ENCODE measurements at regions not wholly inside any gene's neighbourhood (a gene's known extent, or its start where the extent isn't known, plus 50 kb on each side); places are given as distances from the start of the nearest gene placed in this dataset.
A peak's percentile ranks its signal among the peaks of the same experiment; 100 is the strongest.

DNA sequence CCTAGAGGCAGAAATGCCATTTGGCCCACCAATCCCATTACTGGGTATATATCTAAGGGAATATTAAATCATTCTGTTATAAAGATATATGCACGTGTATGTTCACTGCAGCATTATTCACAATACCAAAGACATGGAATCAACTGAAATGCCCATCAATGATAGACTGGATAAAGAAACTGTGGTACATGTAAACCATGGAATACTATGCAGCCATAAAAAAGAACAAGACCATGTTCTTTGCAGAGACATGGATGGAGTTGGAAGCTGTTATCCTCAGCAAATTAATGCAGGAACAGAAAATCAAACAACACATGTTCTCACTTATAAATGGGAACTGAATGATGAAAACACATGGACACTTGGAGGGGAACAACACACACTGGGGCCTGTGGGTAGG is 458.4 kb downstream of the CD83 start:
- no peak for DNase-seq (ENCODE audit: low read depth)
- Histone ChIP-seq H3K4me3 (ENCODE audit: low read depth, low read length) (no peak overlapping the region), H3K27me3 (ENCODE audit: control insufficient read depth, insufficient read depth, low read length) (no peaks in the 10 kb centered on the region), H3K36me3 (ENCODE audit: control insufficient read depth, insufficient read depth, low read length) (no peaks in the 10 kb centered on the region)
- TF ChIP-seq, protein P1, sequence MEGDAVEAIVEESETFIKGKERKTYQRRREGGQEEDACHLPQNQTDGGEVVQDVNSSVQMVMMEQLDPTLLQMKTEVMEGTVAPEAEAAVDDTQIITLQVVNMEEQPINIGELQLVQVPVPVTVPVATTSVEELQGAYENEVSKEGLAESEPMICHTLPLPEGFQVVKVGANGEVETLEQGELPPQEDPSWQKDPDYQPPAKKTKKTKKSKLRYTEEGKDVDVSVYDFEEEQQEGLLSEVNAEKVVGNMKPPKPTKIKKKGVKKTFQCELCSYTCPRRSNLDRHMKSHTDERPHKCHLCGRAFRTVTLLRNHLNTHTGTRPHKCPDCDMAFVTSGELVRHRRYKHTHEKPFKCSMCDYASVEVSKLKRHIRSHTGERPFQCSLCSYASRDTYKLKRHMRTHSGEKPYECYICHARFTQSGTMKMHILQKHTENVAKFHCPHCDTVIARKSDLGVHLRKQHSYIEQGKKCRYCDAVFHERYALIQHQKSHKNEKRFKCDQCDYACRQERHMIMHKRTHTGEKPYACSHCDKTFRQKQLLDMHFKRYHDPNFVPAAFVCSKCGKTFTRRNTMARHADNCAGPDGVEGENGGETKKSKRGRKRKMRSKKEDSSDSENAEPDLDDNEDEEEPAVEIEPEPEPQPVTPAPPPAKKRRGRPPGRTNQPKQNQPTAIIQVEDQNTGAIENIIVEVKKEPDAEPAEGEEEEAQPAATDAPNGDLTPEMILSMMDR (IDR thresholded peaks at IDR 0.05; ENCODE audit: insufficient read depth, low read length, poor library complexity, severe bottlenecking): no peak

DNA sequence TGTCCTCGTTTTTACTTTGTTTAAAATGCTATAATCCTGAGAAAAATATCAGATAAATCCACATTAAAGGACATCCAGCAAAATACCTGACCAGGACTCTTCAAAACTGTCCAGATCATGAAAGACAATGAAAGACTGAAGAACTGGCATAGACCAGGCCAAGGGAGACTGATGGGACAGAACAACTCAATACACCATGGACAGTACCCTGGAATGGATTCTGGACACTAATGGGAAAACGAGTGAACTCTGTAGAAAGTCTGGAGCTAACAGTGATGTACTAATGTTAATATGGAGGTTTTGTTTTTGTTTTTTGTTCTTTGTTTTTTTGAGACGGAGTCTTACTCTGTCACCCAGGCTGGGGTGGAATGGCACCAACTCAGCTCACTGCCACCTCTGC is 461.4 kb downstream of the CD83 start:
- Histone ChIP-seq H3K4me3 (ENCODE audit: low read depth, low read length) (no peak overlapping the region), H3K27me3 (ENCODE audit: control insufficient read depth, insufficient read depth, low read length) (no peaks in the 10 kb centered on the region), H3K36me3 (ENCODE audit: control insufficient read depth, insufficient read depth, low read length) (no peaks in the 10 kb centered on the region)
- TF ChIP-seq, protein P1 (IDR thresholded peaks at IDR 0.05; ENCODE audit: insufficient read depth, low read length, poor library complexity, severe bottlenecking): no peak
- no peak for DNase-seq (ENCODE audit: low read depth)

DNA sequence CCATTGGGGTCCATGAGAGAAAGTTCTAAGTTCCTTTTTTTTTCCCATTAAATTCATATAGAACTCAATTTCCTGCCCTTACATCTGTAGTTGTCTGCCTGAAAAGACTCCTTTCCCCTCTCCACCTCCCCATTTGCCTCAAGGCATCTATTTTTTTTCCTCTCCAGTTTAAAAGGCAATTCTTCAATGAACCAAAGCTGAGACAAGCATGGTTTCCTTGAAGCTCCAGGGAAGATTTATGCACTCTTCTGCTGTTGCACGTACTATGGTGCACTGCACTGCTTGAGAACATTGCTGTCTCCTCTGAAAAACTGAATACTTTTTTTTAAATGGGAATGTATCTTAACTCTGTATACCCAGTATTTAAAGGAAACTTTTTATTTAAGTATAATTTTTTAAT is 465.2 kb downstream of the CD83 start:
- no peaks in the 10 kb centered on the region for H3K27me3 ChIP-seq (ENCODE audit: control insufficient read depth, insufficient read depth, low read length)
- H3K4me3 ChIP-seq (ENCODE audit: low read depth, low read length): no peak overlapping the region
- TF ChIP-seq, protein P1 (IDR thresholded peaks at IDR 0.05; ENCODE audit: insufficient read depth, low read length, poor library complexity, severe bottlenecking): no peak
- no peak for DNase-seq (ENCODE audit: low read depth)
- H3K36me3 ChIP-seq (ENCODE audit: control insufficient read depth, insufficient read depth, low read length): no peaks in the 10 kb centered on the region

DNA sequence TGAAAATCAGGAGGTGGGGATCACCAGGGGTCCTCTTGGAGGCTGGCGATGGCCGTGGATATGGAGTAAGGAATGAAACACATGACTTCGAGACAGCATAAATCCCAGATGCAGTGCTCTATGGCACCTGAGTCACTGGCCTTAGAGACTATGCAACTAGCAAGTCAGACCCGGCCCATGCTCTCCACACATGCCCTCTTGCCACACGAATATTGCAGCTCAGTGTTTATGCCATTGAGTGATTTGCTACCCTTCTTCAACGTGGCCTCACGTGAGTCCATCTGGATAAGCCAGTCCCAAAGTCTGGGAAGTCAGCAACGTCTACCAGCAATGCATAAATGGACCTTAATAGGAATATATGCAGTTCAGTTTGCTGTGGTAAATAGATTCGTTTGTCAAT is 466.3 kb downstream of the CD83 start:
- TF ChIP-seq, protein P1 (IDR thresholded peaks at IDR 0.05; ENCODE audit: insufficient read depth, low read length, poor library complexity, severe bottlenecking): no peak

DNA sequence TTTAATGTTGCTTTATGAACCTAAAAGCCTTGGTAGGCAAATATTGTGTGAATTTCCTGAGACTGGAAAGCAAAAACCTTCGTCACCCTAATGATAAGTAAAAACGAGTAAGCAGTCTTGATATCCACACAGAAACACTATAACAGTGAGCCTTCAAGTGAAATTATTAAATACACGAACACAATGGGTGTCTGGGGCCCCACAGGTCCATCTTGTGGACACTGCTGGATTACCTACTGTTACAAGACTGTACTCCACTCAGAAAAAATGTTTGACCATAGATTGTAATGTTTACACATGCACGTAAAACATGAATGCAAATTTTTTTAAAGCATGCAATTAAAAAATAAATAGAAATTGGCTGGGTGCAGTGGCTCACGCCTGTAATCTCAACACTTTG is 466.9 kb downstream of the CD83 start:
- H3K4me3 ChIP-seq (ENCODE audit: low read depth, low read length): no peak overlapping the region
- no peak for DNase-seq (ENCODE audit: low read depth)
- TF ChIP-seq, protein P1 (IDR thresholded peaks at IDR 0.05; ENCODE audit: insufficient read depth, low read length, poor library complexity, severe bottlenecking): peak; percentile 6
- H3K36me3 ChIP-seq (ENCODE audit: control insufficient read depth, insufficient read depth, low read length): no peaks in the 10 kb centered on the region
- H3K27me3 ChIP-seq (ENCODE audit: control insufficient read depth, insufficient read depth, low read length): peaks cover under 1% of the 10 kb centered on the region

More for the DNA sequence above, 466.3 kb downstream of the CD83 start:
- Histone ChIP-seq H3K4me3 (ENCODE audit: low read depth, low read length) (no peak overlapping the region), H3K27me3 (ENCODE audit: control insufficient read depth, insufficient read depth, low read length) (no peaks in the 10 kb centered on the region), H3K36me3 (ENCODE audit: control insufficient read depth, insufficient read depth, low read length) (no peaks in the 10 kb centered on the region)
- no peak for DNase-seq (ENCODE audit: low read depth)

DNA sequence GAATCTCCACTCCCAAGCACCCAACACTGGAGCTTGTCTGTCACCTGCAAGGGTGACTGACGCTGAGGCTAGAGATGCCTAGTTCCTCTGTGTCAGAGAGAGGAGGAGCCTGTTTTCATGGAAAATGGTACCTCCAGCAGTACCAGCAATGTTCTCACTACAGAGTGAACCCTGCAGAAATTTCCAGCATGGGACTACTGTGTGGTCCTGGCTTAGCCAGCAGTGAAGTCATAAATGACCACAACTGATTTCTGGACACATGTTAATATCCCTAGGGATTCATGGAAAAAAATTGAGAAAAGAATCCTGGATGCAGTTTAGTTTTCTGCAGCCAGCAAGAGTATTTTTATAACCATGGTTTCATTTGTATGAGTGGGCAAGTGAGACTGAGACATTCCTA is 468.1 kb downstream of the CD83 start:
- no peak for DNase-seq (ENCODE audit: low read depth)
- H3K4me3 ChIP-seq (ENCODE audit: low read depth, low read length): no peak overlapping the region
- H3K36me3 ChIP-seq (ENCODE audit: control insufficient read depth, insufficient read depth, low read length): no peaks in the 10 kb centered on the region
- TF ChIP-seq, protein P1 (IDR thresholded peaks at IDR 0.05; ENCODE audit: insufficient read depth, low read length, poor library complexity, severe bottlenecking): no peak
- H3K27me3 ChIP-seq (ENCODE audit: control insufficient read depth, insufficient read depth, low read length): peaks cover 2% of the 10 kb centered on the region
